ENCODE measurements at regions not wholly inside any gene's neighbourhood (a gene's known extent, or its start where the extent isn't known, plus 50 kb on each side); places are given as distances from the start of the nearest gene placed in this dataset.

DNA sequence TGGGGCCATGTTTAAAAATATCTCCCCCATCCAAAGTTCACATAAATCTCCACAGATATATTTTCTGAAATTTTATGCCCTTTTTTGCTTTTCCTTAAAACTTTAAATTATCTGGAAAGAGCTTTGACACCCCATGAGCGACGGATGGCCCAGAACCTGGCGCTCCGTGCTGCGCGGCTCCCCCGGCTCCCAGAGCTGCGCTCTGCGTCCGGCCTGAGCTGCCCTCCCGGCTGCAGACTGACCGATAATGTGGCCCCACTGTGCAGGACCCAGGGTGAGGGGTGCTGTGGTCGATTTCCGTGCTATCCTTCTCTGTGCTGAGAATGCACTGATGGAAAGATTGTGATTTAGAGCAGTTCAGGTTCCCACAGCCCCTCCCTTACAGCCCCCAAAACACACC lies 292.3 kb upstream of the IRX4 start:
- no TSS peak for BruUV-seq (replicated peaks)
- POLR2A ChIA-PET (ENCODE audit: unreplicated experiment), result no interaction called here
- H3K9me3 ChIP-seq (ENCODE audit: low read length), result no peaks in the 10 kb centered on the region
- H3K36me3 ChIP-seq (ENCODE audit: low read depth, low read length), result no peaks in the 10 kb centered on the region
- no peak overlapping the region for H3K4me2 ChIP-seq (ENCODE audit: low read length)
- intact Hi-C loops (cut with micrococcal nuclease), result no loop called here
- H4K20me1 ChIP-seq (ENCODE audit: low read length), result no peaks in the 10 kb centered on the region
- no peaks in the 10 kb centered on the region for H3K79me2 ChIP-seq (ENCODE audit: low read length)
- peaks cover 53% of the 10 kb centered on the region for H3K27me3 ChIP-seq (ENCODE audit: low read length)
- H3K9me2 ChIP-seq (replicated peaks; ENCODE audit: low read length), result no peaks in the 10 kb centered on the region
- CTCF ChIA-PET, result no interaction called here
- no peaks in the 10 kb centered on the region for H3F3A ChIP-seq (ENCODE audit: low read length, unreplicated experiment)
- H2AFZ ChIP-seq (ENCODE audit: low read length), result no peak overlapping the region
- TF ChIP-seq, protein P1, sequence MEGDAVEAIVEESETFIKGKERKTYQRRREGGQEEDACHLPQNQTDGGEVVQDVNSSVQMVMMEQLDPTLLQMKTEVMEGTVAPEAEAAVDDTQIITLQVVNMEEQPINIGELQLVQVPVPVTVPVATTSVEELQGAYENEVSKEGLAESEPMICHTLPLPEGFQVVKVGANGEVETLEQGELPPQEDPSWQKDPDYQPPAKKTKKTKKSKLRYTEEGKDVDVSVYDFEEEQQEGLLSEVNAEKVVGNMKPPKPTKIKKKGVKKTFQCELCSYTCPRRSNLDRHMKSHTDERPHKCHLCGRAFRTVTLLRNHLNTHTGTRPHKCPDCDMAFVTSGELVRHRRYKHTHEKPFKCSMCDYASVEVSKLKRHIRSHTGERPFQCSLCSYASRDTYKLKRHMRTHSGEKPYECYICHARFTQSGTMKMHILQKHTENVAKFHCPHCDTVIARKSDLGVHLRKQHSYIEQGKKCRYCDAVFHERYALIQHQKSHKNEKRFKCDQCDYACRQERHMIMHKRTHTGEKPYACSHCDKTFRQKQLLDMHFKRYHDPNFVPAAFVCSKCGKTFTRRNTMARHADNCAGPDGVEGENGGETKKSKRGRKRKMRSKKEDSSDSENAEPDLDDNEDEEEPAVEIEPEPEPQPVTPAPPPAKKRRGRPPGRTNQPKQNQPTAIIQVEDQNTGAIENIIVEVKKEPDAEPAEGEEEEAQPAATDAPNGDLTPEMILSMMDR (conservative IDR thresholded peaks at IDR 0.05; ENCODE audit: low read depth, low read length), result no peak
- TF ChIP-seq EZH2 (IDR thresholded peaks at IDR 0.05; ENCODE audit: low read length, unreplicated experiment) (no peak), EZH2phosphoT487 (IDR thresholded peaks at IDR 0.05; ENCODE audit: borderline replicate concordance, low read length) (no peak)
- H3K4me1 ChIP-seq (ENCODE audit: insufficient read depth, low read length), result no peaks in the 10 kb centered on the region
- no peak overlapping the region for H3K4me3 ChIP-seq (ENCODE audit: low read length)
- DNase-seq, result no peak
- no peak for ATAC-seq
- H3K9ac ChIP-seq (ENCODE audit: low read length), result no peak overlapping the region
- H3K27ac ChIP-seq (ENCODE audit: low read length), result no peak overlapping the region

DNA sequence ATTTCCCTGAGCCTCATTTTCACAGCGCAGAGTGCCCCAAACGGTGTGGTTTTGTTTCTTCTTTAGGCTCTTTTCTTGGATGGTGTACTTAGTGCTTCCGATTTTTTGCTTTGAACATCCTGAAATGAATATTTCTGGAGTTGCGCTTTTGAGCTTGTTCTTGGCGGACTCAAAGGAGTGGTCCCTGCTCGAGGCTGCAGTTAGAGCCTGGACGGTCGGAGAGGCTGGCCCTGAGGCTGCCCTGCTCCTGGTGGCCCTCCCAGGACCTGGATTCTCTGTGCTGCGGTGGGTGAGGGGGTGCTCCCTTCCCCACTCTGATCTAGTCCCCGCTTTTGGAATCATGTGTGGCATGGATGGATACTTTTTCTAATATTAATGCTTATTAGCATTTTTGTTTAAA lies 291.8 kb upstream of the IRX4 start:
- Histone ChIP-seq H3K27me3 (ENCODE audit: low read length) (peaks cover 58% of the 10 kb centered on the region), H3K4me2 (ENCODE audit: low read length) (no peak overlapping the region), H3K4me1 (ENCODE audit: insufficient read depth, low read length) (no peaks in the 10 kb centered on the region), H3K9me3 (ENCODE audit: low read length) (no peaks in the 10 kb centered on the region), H2AFZ (ENCODE audit: low read length) (no peak overlapping the region), H3K4me3 (ENCODE audit: low read length) (no peak overlapping the region), H3K9me2 (replicated peaks; ENCODE audit: low read length) (no peaks in the 10 kb centered on the region), H3K36me3 (ENCODE audit: low read depth, low read length) (no peaks in the 10 kb centered on the region), H3K27ac (ENCODE audit: low read length) (no peak overlapping the region), H3F3A (ENCODE audit: low read length, unreplicated experiment) (no peaks in the 10 kb centered on the region), H4K20me1 (ENCODE audit: low read length) (no peaks in the 10 kb centered on the region), H3K79me2 (ENCODE audit: low read length) (no peaks in the 10 kb centered on the region), H3K9ac (ENCODE audit: low read length) (no peak overlapping the region)
- POLR2A ChIA-PET (ENCODE audit: unreplicated experiment), result no interaction called here
- TF ChIP-seq EZH2phosphoT487 (IDR thresholded peaks at IDR 0.05; ENCODE audit: borderline replicate concordance, low read length) (no peak), EZH2 (IDR thresholded peaks at IDR 0.05; ENCODE audit: low read length, unreplicated experiment) (no peak)
- TF ChIP-seq, protein P1 (conservative IDR thresholded peaks at IDR 0.05; ENCODE audit: low read depth, low read length), result no peak
- intact Hi-C loops (cut with micrococcal nuclease), result no loop called here
- DNase-seq, result no peak
- ATAC-seq, result no peak
- no TSS peak for BruUV-seq (replicated peaks)
- CTCF ChIA-PET, result no interaction called here

DNA sequence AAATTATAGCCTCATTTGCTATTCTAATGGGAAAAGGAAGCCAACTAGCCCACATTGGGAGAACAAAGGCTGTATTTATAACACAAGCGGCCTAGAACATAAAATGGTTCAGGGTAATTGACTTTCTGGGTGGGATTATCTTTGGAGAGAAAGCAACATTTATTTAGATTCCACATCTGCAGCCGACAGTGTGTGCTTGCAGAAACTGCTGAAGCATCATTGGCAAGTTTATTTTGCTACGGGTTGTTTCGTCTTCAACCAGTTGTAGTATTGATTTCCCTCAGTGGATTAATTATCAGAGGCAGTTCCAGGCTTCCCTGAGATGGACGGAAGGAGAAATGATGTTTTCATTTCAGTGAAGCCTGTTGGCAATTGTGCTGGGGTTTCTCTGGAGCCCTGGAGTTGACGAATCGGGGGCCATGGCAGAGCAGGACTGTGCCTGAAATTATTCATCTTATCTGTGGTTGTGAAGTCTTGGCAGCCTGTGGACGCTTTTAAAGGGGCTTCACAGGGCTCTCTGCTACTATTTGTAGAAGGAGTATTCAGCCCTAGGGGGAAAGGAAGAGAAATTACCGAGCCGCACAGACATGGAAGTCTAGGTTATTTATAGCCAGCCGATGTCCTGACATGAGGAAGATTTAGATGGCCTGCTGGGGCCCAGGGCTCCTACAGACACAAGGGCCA lies 290.6 kb upstream of the IRX4 start:
- ATAC-seq, result no peak
- H3K9me3 ChIP-seq (ENCODE audit: low read length), result no peaks in the 10 kb centered on the region

More for the DNA sequence above, 290.6 kb upstream of the IRX4 start:
- POLR2A ChIA-PET (ENCODE audit: unreplicated experiment), result no interaction called here
- TF ChIP-seq EZH2 (IDR thresholded peaks at IDR 0.05; ENCODE audit: low read length, unreplicated experiment), result no peak
- TF ChIP-seq EZH2phosphoT487 (IDR thresholded peaks at IDR 0.05; ENCODE audit: borderline replicate concordance, low read length), result no peak
- TF ChIP-seq, protein P1 (conservative IDR thresholded peaks at IDR 0.05; ENCODE audit: low read depth, low read length), result no peak
- H4K20me1 ChIP-seq (ENCODE audit: low read length), result no peaks in the 10 kb centered on the region
- no peaks in the 10 kb centered on the region for H3K79me2 ChIP-seq (ENCODE audit: low read length)
- no peak for DNase-seq
- no peak overlapping the region for H3K4me3 ChIP-seq (ENCODE audit: low read length)
- no peak overlapping the region for H3K27ac ChIP-seq (ENCODE audit: low read length)
- no peaks in the 10 kb centered on the region for H3K4me1 ChIP-seq (ENCODE audit: insufficient read depth, low read length)
- peaks cover 70% of the 10 kb centered on the region for H3K27me3 ChIP-seq (ENCODE audit: low read length)
- intact Hi-C loops (cut with micrococcal nuclease), result no loop called here
- H3K4me2 ChIP-seq (ENCODE audit: low read length), result no peak overlapping the region
- CTCF ChIA-PET, result no interaction called here
- no peak overlapping the region for H2AFZ ChIP-seq (ENCODE audit: low read length)
- no peaks in the 10 kb centered on the region for H3K36me3 ChIP-seq (ENCODE audit: low read depth, low read length)
- no peaks in the 10 kb centered on the region for H3F3A ChIP-seq (ENCODE audit: low read length, unreplicated experiment)
- no peaks in the 10 kb centered on the region for H3K9me2 ChIP-seq (replicated peaks; ENCODE audit: low read length)
- H3K9ac ChIP-seq (ENCODE audit: low read length), result no peak overlapping the region
- no TSS peak for BruUV-seq (replicated peaks)
